ENCODE measurements at regions not wholly inside any gene's neighbourhood (a gene's known extent, or its start where the extent isn't known, plus 50 kb on each side); places are given as distances from the start of the nearest gene placed in this dataset.

DNA sequence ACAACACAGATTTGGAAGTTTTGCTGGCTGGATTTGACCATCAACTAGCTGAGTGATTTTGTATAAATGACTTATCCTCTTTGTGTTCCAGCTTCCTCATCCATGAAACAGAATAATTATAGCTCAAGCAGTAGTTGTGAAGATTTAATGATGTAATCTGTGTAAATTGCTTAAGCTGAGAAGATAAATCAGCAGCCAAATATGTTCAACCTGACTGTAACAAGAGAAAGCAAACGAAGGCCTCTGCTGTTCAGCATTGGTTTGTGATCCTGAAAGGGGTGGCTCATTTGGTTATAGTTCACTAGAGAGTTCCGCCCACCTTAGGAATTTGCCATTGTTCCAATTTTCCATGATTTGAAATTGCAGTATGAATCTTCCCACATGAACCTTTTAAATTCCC is 75.7 kb upstream of the CCDC112 start:
- no peak for DNase-seq (ENCODE audit: extremely low read depth, low read depth)
- H3K4me3 ChIP-seq (replicated peaks; ENCODE audit: low read depth, low read length): no peak overlapping the region
- TF ChIP-seq, protein P1, sequence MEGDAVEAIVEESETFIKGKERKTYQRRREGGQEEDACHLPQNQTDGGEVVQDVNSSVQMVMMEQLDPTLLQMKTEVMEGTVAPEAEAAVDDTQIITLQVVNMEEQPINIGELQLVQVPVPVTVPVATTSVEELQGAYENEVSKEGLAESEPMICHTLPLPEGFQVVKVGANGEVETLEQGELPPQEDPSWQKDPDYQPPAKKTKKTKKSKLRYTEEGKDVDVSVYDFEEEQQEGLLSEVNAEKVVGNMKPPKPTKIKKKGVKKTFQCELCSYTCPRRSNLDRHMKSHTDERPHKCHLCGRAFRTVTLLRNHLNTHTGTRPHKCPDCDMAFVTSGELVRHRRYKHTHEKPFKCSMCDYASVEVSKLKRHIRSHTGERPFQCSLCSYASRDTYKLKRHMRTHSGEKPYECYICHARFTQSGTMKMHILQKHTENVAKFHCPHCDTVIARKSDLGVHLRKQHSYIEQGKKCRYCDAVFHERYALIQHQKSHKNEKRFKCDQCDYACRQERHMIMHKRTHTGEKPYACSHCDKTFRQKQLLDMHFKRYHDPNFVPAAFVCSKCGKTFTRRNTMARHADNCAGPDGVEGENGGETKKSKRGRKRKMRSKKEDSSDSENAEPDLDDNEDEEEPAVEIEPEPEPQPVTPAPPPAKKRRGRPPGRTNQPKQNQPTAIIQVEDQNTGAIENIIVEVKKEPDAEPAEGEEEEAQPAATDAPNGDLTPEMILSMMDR (IDR thresholded peaks at IDR 0.05; ENCODE audit: low read depth, low read length, missing control alignments): no peak

DNA sequence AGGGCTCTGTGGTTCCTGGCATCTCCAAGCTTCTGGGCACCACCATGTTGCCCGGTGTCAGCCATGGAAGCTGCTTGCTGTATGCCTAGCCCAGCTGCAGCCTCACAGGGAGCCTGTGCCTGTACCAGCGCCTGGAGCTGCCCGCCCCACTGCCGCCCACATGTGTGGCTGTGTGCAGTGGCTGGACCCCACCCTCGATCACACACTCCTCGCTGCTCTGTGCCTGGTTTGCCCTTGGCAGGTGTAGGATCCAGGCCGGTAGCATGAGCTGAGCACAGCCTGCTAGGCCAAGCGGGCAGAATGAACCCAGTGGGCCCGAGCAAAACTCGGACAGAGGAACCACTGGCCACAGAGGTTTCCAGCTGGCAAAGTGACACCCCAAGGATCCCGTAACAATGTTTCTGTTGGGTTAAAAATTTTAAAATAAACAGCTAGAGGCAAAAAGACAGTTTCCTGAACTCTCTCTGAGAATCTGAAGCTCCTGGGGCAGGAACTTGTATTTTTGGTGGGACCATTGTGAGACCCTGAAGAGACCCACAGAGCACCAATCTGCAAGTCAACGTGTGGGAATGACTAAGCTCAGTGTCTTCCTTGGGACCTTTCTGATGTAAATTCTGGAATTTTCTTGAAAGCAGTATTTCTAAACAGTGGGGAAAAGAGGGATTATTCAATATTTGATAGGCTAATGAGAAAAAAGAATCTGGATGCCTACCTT is 73.1 kb upstream of the CCDC112 start:
- TF ChIP-seq, protein P1 (IDR thresholded peaks at IDR 0.05; ENCODE audit: low read depth, low read length, missing control alignments): no peak
- H3K4me3 ChIP-seq (replicated peaks; ENCODE audit: low read depth, low read length): no peak overlapping the region
- no peak for DNase-seq (ENCODE audit: extremely low read depth, low read depth)

DNA sequence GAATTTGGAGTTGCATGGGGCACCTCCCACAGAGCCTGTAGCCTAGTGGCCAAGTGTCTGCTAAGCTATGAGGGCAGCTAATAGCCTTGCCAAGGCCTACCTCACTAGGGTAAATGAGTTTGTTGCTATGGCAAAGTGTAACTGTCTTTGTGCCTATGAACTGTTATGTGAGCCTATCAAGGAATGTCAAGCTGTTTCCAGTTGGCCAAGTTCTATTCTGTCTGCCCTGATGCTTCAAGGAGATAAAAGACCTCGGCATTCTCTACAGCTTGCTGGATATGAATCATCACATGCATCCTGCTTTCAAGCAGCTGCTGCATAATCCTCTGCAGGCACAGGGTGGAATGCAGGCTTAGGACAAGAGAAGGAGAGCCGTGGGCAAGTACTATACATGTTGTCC is 69.8 kb upstream of the CCDC112 start:
- no peak overlapping the region for H3K4me3 ChIP-seq (replicated peaks; ENCODE audit: low read depth, low read length)
- peak; percentile 93 for DNase-seq (ENCODE audit: extremely low read depth, low read depth)
- TF ChIP-seq, protein P1 (IDR thresholded peaks at IDR 0.05; ENCODE audit: low read depth, low read length, missing control alignments): no peak

DNA sequence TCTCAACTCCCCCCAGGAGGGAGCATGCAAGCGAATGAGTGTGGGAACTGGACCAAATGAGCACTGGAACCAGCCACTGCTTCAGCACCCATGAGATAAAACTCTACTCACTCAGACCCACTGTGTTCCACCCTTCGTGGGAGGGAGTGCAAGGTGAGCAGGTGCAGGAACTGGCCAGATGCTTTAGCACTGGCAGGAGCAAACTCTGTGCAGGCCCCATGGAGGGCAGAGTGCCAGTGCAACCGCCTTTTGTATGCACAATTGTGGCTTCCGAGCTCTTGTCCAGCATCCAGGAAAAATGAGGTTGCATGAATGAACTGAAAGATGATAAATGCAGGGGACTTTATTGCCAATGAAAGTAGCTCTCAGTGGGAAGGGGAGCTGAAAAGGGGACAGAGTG is 67.4 kb upstream of the CCDC112 start:
- DNase-seq (ENCODE audit: extremely low read depth, low read depth): no peak
- TF ChIP-seq, protein P1 (IDR thresholded peaks at IDR 0.05; ENCODE audit: low read depth, low read length, missing control alignments): no peak
- no peak overlapping the region for H3K4me3 ChIP-seq (replicated peaks; ENCODE audit: low read depth, low read length)

DNA sequence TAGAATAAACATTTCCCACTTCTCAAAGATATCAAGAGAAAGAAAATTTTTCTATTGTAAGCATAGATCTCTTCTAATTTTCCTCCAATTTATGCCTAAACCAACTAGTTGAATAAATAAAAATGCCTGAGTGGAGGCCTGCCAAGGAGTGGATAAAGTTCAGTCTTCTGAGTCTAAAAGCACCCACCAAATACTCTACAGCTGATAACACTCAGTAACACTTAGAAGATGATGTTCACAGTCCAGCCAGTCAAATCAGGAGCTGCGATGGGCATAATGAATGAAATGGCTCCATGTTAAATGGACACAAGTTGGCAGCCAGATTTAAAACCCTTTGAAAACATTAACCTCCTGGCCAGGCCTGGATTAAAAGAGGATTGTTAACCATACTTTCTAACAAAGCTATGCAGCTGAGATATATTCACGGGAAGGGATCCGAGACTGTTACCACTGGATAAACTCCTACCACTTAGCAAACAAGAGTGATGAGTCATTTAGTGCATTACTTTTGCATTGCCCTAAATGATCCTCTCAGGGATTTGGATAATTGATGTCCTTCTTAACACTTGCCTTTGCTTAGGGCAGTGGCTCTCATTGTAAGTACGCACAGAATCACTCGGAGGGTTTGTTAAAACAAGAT is 63.7 kb upstream of the CCDC112 start:
- DNase-seq (ENCODE audit: extremely low read depth, low read depth): no peak
- H3K4me3 ChIP-seq (replicated peaks; ENCODE audit: low read depth, low read length): no peak overlapping the region
- TF ChIP-seq, protein P1 (IDR thresholded peaks at IDR 0.05; ENCODE audit: low read depth, low read length, missing control alignments): no peak

DNA sequence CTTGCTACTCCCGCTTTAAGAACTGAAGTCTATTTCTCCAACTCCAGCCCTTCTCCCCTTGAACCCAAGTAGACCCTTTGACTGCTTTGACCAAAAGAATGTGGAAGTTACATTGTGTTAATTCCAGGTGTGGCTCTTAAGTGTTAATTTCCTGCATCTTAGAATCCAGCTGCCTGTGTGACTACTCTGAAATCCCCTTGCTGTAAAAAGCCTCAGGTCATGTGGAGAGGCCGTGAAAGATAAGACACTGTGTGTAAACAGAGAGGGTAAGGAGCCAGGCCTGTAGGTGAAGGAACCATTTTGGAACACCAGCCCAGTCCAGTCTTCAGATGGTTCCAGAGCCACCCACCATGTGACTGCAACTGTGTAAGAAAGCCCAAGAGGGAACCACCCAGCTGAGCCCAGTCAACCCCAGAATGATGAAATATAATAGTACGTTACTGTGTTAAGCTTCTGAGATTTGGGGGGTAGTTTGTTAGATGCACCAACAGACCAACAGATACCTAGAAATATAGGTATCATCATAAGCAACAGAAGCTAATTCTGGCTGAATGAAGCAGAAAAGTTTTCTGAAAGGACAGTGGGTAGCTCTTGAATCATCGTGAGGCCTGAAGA is 59.4 kb upstream of the CCDC112 start:
- TF ChIP-seq, protein P1 (IDR thresholded peaks at IDR 0.05; ENCODE audit: low read depth, low read length, missing control alignments): no peak
- no peak for DNase-seq (ENCODE audit: extremely low read depth, low read depth)
- H3K4me3 ChIP-seq (replicated peaks; ENCODE audit: low read depth, low read length): no peak overlapping the region

Data from HFF-Myc (cell line).